Skeletal muscle tissue (tissue), 3 donors: ENCODE measurements at regions not wholly inside any gene's neighbourhood (a gene's known extent, or its start where the extent isn't known, plus 50 kb on each side); places are given as distances from the start of the nearest gene placed in this dataset.
"Not testable (repeated sequence)": the region's sequence is repeated elsewhere in the genome, so short reads cannot be mapped to it uniquely, and the experiment has no call there.

Experiments
- H3K27ac ChIP-seq: one replicate; pipeline ENCODE4 v1.7.0; 2013; ENCODE audit warnings: mild to moderate bottlenecking, low read depth, low read length, inconsistent platforms
- H3K27me3 ChIP-seq, 3 donors: one replicate each; pipeline ENCODE4 v1.7.0; 2013; ENCODE audit warnings: low read length in 3 of 3; ENCODE audit not compliant: control insufficient read depth in 3 of 3, insufficient read depth in 3 of 3
- H3K36me3 ChIP-seq, 3 donors: one replicate each; pipeline ENCODE4 v1.7.0; 2013; ENCODE audit warnings: low read length in 3 of 3; ENCODE audit not compliant: control insufficient read depth in 3 of 3, insufficient read depth in 3 of 3
- H3K4me1 ChIP-seq, 3 donors: one replicate each; pipeline ENCODE4 v1.7.0; 2013; ENCODE audit warnings: low read length in 3 of 3, mild to moderate bottlenecking in 3 of 3; ENCODE audit not compliant: control insufficient read depth in 3 of 3, insufficient read depth in 3 of 3
- H3K4me3 ChIP-seq, 3 donors: one replicate each; pipeline ENCODE4 v1.7.0; 2013; ENCODE audit warnings: low read length in 3 of 3
- H3K9ac ChIP-seq, 3 donors: one replicate each; pipeline ENCODE4 v1.7.0; 2013; ENCODE audit warnings: low read length in 3 of 3, mild to moderate bottlenecking in 3 of 3, moderate library complexity in 2 of 3, low read depth in 1 of 3
- H3K9me3 ChIP-seq, 3 donors: one replicate each; pipeline ENCODE4 v1.7.0; 2013; ENCODE audit warnings: low read length in 3 of 3; ENCODE audit not compliant: control insufficient read depth in 3 of 3
- donor health status: Osteomylitis.

GRCh38 chr1:223996376-223996775 is 117.5 kb upstream of the FBXO28 start:
- H3K4me3 ChIP-seq, H3K36me3 ChIP-seq, H3K9me3 ChIP-seq, H3K4me1 ChIP-seq, H3K9ac ChIP-seq, H3K27ac ChIP-seq, H3K27me3 ChIP-seq: not testable (repeated sequence)

- peak overlapping the region; percentile 70 to 81 (median 79) for H3K9ac ChIP-seq
- H3K9me3 ChIP-seq, H3K36me3 ChIP-seq, H3K27me3 ChIP-seq, H3K4me1 ChIP-seq: not testable (repeated sequence)
- peak overlapping the region; percentile 62 to 73 (median 72) for H3K4me3 ChIP-seq
- peak overlapping the region; percentile 88 for H3K27ac ChIP-seq
Observed at GRCh38 chr1:223992456-223993246, 121.3 kb upstream of the FBXO28 start.

GRCh38 chr1:223991297-223991857 is 122.5 kb upstream of the FBXO28 start:
- not testable (repeated sequence) for H3K9ac ChIP-seq, H3K4me3 ChIP-seq, H3K27ac ChIP-seq, H3K36me3 ChIP-seq, H3K9me3 ChIP-seq, H3K27me3 ChIP-seq, H3K4me1 ChIP-seq

- not testable (repeated sequence) for H3K27me3 ChIP-seq, H3K9me3 ChIP-seq, H3K4me1 ChIP-seq, H3K9ac ChIP-seq, H3K27ac ChIP-seq, H3K36me3 ChIP-seq, H3K4me3 ChIP-seq
Observed at GRCh38 chr1:223961985-223962384, 116.2 kb upstream of the TP53BP2 start.

GRCh38 chr1:223952801-223953200 is 107.1 kb upstream of the TP53BP2 start:
- H3K27ac ChIP-seq, H3K9ac ChIP-seq: not testable (repeated sequence)

GRCh38 chr1:223951551-223951950 is 105.8 kb upstream of the TP53BP2 start:
- H3K9ac ChIP-seq, H3K27me3 ChIP-seq, H3K27ac ChIP-seq, H3K9me3 ChIP-seq, H3K4me3 ChIP-seq, H3K36me3 ChIP-seq, H3K4me1 ChIP-seq: not testable (repeated sequence)

More at GRCh38 chr1:223952801-223953200, 107.1 kb upstream of the TP53BP2 start:
- not testable (repeated sequence) for H3K9me3 ChIP-seq, H3K4me3 ChIP-seq, H3K27me3 ChIP-seq, H3K4me1 ChIP-seq, H3K36me3 ChIP-seq

GRCh38 chr1:223949944-223950343 is 104.2 kb upstream of the TP53BP2 start:
- H3K27ac ChIP-seq, H3K9me3 ChIP-seq, H3K36me3 ChIP-seq, H3K4me1 ChIP-seq, H3K9ac ChIP-seq, H3K4me3 ChIP-seq, H3K27me3 ChIP-seq: not testable (repeated sequence)

GRCh38 chr1:223948041-223948440 is 102.3 kb upstream of the TP53BP2 start:
- H3K36me3 ChIP-seq, H3K4me3 ChIP-seq, H3K27me3 ChIP-seq: not testable (repeated sequence)

GRCh38 chr1:223936592-223936991 is 90.8 kb upstream of the TP53BP2 start:
- not testable (repeated sequence) for H3K27ac ChIP-seq, H3K27me3 ChIP-seq, H3K4me1 ChIP-seq, H3K36me3 ChIP-seq, H3K4me3 ChIP-seq, H3K9me3 ChIP-seq, H3K9ac ChIP-seq

More at GRCh38 chr1:223948041-223948440, 102.3 kb upstream of the TP53BP2 start:
- H3K27ac ChIP-seq, H3K9ac ChIP-seq, H3K9me3 ChIP-seq, H3K4me1 ChIP-seq: not testable (repeated sequence)

GRCh38 chr1:223931476-223931875 is 85.7 kb upstream of the TP53BP2 start:
- H3K9me3 ChIP-seq, H3K4me1 ChIP-seq, H3K27me3 ChIP-seq, H3K9ac ChIP-seq, H3K27ac ChIP-seq, H3K4me3 ChIP-seq, H3K36me3 ChIP-seq: not testable (repeated sequence)
